Keratinocyte (primary cell): ENCODE measurements at regions not wholly inside any gene's neighbourhood (a gene's known extent, or its start where the extent isn't known, plus 50 kb on each side); places are given as distances from the start of the nearest gene placed in this dataset.
"Not testable (repeated sequence)": the region's sequence is repeated elsewhere in the genome, so short reads cannot be mapped to it uniquely, and the experiment has no call there.

Experiments
- EZH2 ChIP-seq: IDR thresholded peaks from one replicate; pipeline ENCODE4 v1.6.1; 2012; ENCODE audit warnings: inconsistent platforms, mild to moderate bottlenecking, low read length, moderate library complexity
- TF ChIP-seq, protein P1 (sequence below), 3 experiments: IDR thresholded peaks in 1 of 3; conservative IDR thresholded peaks in 1 of 3; optimal IDR thresholded peaks in 1 of 3; 2 replicates in 2 of 3; 3 replicates in 1 of 3; pipeline versions ENCODE3 to v1.5.1; 2011; ENCODE audit warnings: low read length in 3 of 3, mild to moderate bottlenecking in 3 of 3, moderate library complexity in 2 of 3, control low read depth in 1 of 3, inconsistent platforms in 1 of 3; ENCODE audit not compliant: insufficient read depth in 2 of 3; ENCODE audit errors: extremely low read depth in 1 of 3

DNA sequence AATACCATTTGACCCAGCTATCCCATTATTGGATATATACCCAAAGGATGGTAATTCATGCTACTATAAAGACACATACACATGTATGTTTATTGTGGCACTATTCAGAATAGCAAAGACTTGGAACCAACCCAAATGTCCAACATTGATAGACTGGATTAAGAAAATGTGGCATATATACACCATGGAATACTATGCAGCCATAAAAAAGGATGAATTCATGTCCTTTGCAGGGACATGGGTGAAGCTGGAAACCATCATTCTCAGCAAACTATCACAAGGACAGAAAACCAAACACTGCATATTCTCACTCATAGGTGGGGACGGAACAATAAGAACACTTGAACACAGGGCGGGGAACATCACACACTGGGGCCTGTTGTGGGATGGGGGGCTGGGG lies 431.4 kb downstream of the TFEC start:
- TF ChIP-seq, protein P1, sequence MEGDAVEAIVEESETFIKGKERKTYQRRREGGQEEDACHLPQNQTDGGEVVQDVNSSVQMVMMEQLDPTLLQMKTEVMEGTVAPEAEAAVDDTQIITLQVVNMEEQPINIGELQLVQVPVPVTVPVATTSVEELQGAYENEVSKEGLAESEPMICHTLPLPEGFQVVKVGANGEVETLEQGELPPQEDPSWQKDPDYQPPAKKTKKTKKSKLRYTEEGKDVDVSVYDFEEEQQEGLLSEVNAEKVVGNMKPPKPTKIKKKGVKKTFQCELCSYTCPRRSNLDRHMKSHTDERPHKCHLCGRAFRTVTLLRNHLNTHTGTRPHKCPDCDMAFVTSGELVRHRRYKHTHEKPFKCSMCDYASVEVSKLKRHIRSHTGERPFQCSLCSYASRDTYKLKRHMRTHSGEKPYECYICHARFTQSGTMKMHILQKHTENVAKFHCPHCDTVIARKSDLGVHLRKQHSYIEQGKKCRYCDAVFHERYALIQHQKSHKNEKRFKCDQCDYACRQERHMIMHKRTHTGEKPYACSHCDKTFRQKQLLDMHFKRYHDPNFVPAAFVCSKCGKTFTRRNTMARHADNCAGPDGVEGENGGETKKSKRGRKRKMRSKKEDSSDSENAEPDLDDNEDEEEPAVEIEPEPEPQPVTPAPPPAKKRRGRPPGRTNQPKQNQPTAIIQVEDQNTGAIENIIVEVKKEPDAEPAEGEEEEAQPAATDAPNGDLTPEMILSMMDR (optimal IDR thresholded peaks at IDR 0.05 in 1 of 3, IDR thresholded peaks at IDR 0.05 in 1 of 3, conservative IDR thresholded peaks at IDR 0.05 in 1 of 3; ENCODE audit: extremely low read depth in 1 of 3, insufficient read depth in 2 of 3, low read length in 3 of 3): not testable (repeated sequence)
- not testable (repeated sequence) for TF ChIP-seq EZH2
